Jurkat, Clone E6-1 (cell line): ENCODE measurements at regions not wholly inside any gene's neighbourhood (a gene's known extent, or its start where the extent isn't known, plus 50 kb on each side); places are given as distances from the start of the nearest gene placed in this dataset.

Experiments
- DNase-seq: peaks from one replicate; pipeline ENCODE4 v3.0.0-alpha.2; 2011; ENCODE audit warnings: low read depth, low spot score
- H3K4me3 ChIP-seq: 2 replicates; pipeline ENCODE4 v1.5.1; 2011; ENCODE audit warnings: mild to moderate bottlenecking, low read length, control low read depth, moderate library complexity

DNA sequence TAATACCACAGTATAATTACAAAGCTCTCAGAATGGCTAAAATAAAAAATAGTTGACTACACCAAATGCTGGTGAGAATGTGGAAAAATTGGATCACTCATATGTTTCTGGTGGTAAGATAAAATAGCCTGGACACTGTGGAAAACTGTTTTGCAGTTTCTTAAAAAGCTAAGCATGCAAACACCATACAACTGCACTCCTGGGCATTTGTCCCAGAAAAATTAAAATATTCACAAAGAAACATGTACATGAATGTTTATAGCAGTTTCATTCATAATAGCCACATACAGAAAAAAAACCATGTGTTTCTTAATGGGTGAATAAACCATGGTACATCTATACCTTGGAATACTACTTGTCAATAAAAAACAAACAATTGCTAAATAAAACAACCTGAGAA lies 172.9 kb downstream of the AHR start:
- H3K4me3 ChIP-seq = no peak overlapping the region
- DNase-seq = no peak

DNA sequence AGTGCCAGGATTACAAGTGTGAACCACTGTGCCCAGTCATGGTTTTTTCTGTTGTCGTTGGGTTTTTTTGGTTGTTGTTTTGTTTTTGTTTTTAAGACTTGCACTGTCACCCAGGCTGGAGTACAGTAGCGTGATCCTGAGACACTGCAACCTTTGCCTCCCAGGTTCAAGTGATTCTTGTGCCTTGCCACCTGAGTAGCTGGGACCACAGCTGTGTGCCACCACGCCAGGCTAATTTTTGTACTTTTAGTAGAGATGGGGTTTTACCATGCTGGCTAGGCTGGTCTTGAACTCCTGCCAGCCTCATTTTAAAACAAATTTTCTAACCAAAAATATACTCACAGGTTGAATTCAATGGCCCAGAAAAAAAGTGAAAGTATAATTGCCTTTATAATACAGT lies 174.1 kb downstream of the AHR start:
- DNase-seq = no peak
- no peak overlapping the region for H3K4me3 ChIP-seq

- no peak for DNase-seq
- no peak overlapping the region for H3K4me3 ChIP-seq
Measured at GRCh38 chr7:17472939-17473338, 174.5 kb downstream of the AHR start.

GRCh38 chr7:17474724-17475344 lies 176.4 kb downstream of the AHR start:
- H3K4me3 ChIP-seq = no peak overlapping the region
- DNase-seq = peak; percentile 37

DNA sequence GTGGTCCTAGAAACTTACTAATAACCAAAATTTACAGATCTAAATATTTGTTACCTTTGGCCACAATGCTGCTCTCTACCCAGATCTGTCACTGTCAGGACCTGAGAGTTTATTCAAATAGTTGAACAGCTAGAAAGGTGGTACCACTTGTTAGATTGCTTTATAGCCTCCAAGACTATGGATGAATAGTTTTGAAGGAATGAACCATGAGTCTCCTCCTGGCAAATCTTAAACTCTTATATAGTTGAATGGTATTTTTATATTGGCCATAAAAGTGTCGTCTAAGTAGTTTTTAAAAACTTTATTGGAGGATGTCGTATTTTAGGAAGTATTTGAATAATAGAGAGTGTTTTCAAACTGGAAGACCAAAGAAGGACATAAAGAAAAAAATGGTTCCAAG lies 178.7 kb downstream of the AHR start:
- DNase-seq = no peak
- no peak overlapping the region for H3K4me3 ChIP-seq

DNA sequence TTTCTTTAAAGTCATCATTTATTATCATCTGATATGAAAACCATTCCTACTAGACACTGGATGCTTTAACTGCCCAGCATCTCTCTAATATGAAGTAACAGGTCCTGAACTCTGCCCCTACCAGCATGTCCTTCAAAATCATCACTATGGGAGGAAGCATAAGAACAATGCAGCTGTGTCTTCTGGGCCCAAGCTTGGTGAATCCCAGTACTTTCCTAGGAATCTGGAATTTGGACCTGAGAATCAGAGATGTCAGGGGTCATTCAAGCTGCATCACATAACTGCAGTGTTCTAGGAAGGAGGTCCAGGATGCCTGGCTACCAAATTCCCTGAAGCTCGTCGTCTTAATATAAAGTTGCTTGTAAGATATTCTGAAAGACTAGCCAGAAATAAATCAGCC lies 182.7 kb downstream of the AHR start:
- DNase-seq = no peak
- no peak overlapping the region for H3K4me3 ChIP-seq

DNA sequence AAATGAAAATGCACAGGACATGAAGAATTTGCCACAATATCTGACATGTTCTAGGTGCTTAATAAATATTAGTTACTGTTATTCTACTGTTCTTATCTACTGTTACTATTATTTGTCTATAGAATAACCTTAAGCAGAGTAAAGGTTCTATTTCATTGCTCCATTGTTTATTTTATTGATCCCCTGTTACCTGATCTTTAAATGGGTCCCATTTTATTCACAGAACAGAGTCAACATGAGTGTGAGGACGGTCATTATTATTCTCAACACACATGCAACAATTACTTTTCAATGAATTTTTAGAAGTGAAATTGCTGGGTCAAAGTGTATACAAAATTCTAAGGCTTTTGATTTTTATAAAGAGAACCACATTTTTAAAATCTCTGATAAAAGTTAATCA lies 186.9 kb downstream of the AHR start:
- DNase-seq = no peak
- H3K4me3 ChIP-seq = no peak overlapping the region

GRCh38 chr7:17485904-17486303 lies 187.5 kb downstream of the AHR start:
- no peak for DNase-seq
- no peak overlapping the region for H3K4me3 ChIP-seq

DNA sequence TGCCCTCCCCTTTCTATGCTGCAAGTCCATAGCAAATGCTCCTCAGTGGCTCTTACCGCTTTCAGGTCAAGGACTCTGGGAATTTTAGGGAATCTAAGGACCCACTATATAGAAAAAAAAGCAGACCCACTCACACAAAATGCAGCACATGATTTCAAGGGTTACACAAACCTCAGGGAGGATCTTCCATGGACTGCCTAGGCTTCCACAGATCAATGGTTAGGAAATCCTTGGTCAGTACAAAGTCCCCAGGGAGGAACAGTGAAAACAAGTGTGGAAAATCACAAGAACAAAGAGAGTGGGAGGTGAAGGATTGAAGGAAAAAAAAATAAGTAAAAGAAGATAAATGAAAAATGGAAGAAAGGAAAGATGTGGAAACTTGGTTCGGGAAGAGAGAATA lies 188.4 kb downstream of the AHR start:
- DNase-seq = no peak
- H3K4me3 ChIP-seq = no peak overlapping the region

DNA sequence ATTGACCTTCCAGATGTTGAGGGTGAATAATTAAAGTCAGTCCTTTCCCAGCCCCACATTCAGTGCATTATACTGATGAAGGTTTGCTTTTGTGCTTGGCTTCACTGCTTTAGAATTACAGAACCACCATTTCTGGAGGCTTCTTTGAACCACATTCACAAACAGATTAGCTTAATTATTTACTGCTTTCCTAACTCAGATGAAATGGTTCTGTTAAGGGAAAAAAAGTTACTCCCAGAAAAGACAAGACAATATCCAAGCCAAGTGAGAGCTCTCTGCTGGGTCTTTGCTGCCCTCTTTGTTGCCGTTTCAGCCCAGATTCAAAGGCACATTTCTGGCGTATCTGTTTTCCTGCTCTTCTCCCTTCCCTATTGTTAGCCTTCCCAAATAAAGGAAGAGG lies 188.9 kb downstream of the AHR start:
- no peak overlapping the region for H3K4me3 ChIP-seq
- no peak for DNase-seq

GRCh38 chr7:17488829-17489228 lies 190.4 kb downstream of the AHR start:
- no peak for DNase-seq
- H3K4me3 ChIP-seq = no peak overlapping the region

DNA sequence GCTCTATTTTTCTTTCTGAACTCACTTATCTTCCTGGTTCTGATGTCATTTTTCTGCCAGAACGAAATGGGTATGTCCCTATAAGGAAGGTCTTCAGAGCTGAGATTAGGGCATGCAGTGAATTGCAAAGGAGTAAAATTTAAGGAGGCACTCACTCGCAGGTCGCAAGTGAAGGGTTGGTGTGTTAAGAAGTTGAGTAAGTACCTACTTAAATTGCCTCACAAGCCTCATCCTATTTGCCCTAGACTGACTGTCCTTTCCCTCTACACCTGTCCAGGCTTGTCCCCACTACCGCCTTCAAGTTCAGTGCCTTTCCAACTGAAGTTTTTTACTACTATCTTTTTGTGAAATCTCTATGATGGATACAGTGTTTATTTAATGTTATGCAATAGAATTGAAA lies 191.5 kb downstream of the AHR start:
- DNase-seq = no peak

DNA sequence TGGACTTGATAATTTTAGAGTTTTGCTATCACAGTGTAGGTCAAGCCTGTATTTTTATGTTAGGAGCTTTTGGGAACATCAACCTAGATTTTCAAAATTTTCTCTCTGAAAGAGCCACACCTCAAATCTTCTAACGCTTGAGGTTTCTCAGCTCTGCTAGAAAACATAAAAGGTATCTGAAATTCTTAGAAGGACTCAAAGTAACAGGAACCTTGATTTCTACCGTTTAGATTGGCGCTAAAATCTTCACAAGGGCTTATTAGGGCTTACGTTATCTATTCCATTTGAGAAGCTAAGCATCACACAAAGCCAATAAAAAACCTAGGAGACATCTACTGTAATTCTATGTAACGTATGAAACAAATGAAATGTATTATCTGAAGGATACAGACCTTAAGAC lies 192.4 kb downstream of the AHR start:
- DNase-seq = no peak
- H3K4me3 ChIP-seq = no peak overlapping the region

More for the DNA sequence above, 191.5 kb downstream of the AHR start:
- H3K4me3 ChIP-seq = no peak overlapping the region

GRCh38 chr7:17492437-17492836 lies 194.0 kb downstream of the AHR start:
- no peak for DNase-seq
- H3K4me3 ChIP-seq = no peak overlapping the region

- no peak overlapping the region for H3K4me3 ChIP-seq
- DNase-seq = no peak
Measured at GRCh38 chr7:17493446-17493845, 195.0 kb downstream of the AHR start.

DNA sequence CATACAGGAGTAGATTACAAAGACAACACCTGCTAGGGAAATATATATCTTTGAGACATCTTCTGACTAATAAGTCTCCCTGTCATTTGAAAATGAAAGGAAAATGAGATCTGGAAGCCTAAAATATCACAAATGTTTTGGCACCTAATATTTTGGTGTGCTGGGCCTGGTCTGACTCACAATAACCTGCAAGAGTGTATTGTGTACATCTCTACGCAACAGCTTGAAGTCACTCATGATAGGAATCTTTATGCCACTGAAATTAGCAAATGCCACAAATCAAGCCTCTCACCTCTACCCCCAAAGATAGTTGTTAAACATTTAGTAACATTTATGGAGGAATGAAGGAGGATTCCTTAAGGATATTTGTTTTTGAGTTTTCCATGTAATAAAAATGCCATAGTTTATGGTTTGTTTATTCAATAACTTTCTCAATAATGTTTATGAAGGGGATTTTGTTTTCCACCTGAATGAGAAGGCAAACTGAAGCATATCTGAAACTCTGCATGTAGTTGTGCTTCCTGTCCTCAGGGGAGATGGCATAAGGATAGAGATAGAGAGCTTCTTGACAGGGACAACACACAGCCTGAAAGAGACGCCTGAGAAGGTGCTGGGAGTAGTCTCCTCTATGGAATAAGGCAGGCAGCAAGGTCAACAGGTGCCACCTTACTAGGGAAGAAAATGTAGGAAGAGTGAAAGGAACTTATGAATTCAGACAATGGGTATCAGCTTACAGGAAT lies 197.4 kb downstream of the AHR start:
- no peak overlapping the region for H3K4me3 ChIP-seq
- DNase-seq = no peak

DNA sequence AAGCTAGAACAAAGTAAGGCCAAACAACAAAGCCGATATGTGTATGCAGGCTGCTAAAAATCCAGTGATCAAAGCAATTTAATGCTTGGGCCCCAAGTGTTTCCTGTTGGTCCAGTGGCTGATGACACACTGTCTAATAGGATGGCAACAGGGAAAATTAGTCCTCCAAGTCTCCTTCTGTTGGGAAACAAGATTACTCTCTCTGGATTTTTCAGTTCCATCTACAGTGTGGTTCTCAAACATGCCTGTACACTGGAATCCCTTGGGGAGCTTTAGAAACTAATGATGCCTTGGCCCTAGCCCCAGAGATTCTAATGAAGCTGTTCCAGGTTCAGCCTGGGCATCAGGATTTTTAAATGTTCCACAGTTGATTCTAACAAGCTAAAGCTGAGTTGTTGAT lies 198.7 kb downstream of the AHR start:
- no peak for DNase-seq
- no peak overlapping the region for H3K4me3 ChIP-seq

DNA sequence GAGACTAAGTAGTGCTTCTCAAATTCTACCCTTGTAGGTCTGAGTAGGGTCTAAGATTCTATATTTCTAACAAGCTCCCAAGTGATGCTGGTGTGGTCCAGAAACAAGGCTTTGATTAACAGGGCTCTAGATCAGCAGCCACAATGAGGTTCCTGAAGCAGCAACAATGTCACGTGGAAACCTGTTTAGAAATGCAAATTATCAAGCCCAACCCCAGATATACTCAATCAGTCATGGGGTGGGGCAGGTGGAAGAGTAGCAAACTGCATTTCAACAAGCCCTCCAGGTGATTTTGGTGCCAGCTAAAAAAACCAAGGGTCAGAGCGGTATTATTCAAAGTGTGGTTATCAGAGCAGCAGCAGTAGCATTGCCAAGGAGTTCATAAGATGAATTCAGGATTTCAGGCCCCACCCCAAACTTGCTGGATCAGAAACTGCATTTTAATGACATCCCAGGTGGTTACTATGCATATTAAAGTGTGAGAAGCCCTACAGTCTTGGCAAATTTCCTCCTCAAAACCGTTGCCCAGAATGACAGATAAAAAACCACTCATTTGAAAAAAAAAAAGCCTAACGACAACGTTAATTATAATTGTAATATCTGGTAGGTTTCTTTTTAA lies 199.2 kb downstream of the AHR start:
- H3K4me3 ChIP-seq = no peak overlapping the region
- DNase-seq = no peak

DNA sequence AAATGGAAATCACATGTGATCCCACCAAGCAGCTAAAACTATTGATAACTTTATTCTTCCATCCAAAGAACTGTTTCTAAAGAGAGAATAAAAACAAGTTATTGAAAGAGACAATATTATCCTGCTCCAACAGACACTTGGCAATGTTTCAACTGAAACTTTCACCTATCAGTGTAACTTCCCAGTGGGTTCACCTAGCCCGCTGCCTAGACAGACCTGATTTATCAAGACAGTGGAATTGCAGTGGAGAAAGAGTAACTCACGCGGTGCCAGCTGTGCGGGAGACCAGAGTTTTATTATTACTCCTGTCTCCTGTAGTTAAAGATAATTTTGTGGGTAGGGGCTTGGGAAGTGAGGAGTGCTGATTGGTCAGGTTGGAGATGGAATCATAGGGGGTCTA lies 199.8 kb downstream of the AHR start:
- H3K4me3 ChIP-seq = no peak overlapping the region
- DNase-seq = no peak

- DNase-seq = no peak
- H3K4me3 ChIP-seq = no peak overlapping the region
Measured at GRCh38 chr7:17500736-17501135, 202.3 kb downstream of the AHR start.
